ENCODE measurements at regions not wholly inside any gene's neighbourhood (a gene's known extent, or its start where the extent isn't known, plus 50 kb on each side); places are given as distances from the start of the nearest gene placed in this dataset.

DNA sequence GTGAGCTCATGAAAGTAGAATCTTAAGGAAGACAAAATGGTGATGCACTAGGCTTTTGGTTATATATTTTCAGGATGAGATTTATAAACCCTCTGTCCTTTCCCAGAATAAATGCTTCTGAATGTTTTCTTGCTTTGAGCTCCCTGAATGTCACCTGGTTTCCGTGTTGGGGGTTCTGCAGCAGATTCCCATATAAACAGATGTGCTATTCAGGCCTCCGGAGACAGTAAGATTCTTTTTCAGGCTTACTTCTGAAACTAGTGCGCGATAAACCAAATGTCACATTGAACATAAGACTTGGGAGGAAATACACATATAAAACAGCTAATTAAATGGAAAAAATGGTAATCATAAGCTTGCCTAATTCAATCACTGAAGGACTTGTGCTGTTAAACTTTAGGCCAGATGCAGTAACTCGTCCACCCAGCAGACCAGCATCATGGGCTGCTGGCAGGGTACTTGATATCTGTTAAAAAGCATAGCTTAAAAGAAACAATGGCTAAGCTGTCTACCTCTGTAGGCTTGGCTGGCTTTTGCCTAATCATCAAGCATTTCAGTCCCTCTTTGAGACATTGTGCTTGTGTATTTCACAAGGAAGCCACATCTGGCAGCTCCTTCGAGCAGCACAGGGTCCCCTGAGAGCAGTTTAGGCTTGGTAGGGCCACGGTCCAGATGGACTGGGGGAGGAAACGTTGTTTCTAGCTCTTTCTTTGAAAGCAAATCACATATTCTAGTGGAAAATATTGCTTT is 281.2 kb upstream of the KIAA1217 start:
- TF ChIP-seq, protein P1, sequence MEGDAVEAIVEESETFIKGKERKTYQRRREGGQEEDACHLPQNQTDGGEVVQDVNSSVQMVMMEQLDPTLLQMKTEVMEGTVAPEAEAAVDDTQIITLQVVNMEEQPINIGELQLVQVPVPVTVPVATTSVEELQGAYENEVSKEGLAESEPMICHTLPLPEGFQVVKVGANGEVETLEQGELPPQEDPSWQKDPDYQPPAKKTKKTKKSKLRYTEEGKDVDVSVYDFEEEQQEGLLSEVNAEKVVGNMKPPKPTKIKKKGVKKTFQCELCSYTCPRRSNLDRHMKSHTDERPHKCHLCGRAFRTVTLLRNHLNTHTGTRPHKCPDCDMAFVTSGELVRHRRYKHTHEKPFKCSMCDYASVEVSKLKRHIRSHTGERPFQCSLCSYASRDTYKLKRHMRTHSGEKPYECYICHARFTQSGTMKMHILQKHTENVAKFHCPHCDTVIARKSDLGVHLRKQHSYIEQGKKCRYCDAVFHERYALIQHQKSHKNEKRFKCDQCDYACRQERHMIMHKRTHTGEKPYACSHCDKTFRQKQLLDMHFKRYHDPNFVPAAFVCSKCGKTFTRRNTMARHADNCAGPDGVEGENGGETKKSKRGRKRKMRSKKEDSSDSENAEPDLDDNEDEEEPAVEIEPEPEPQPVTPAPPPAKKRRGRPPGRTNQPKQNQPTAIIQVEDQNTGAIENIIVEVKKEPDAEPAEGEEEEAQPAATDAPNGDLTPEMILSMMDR (IDR thresholded peaks at IDR 0.05 in 4 of 5, conservative IDR thresholded peaks at IDR 0.05 in 1 of 5) = no peak
- no peak for TF ChIP-seq POLR2A (IDR thresholded peaks at IDR 0.05)

Measured in gastrocnemius medialis (tissue), 4 donors.